HL-60 (cell line): ENCODE measurements at regions not wholly inside any gene's neighbourhood (a gene's known extent, or its start where the extent isn't known, plus 50 kb on each side); places are given as distances from the start of the nearest gene placed in this dataset.

ENCODE experiments used
- DNase-seq, 2 experiments: peaks; one replicate each; pipeline ENCODE4 v3.0.0-alpha.2; 2010 to 2020; ENCODE audit warnings: low read depth in 1 of 2, low spot score in 1 of 2
- H3K27ac ChIP-seq: fragments of 250-450 bp; sonication (Bioruptor Pico); replicated peaks from 2 replicates; pipeline ENCODE4 v1.5.1; 2020; ENCODE audit warnings: mild to moderate bottlenecking, moderate library complexity
- H3K27me3 ChIP-seq: fragments of 250-450 bp; sonication (Bioruptor Pico); 2 replicates; pipeline ENCODE4 v1.5.1; 2021; ENCODE audit warnings: mild to moderate bottlenecking, moderate library complexity; ENCODE audit not compliant: insufficient read depth, poor library complexity, severe bottlenecking
- H3K4me3 ChIP-seq: replicated peaks from 2 replicates; pipeline ENCODE4 v1.5.1; 2011; ENCODE audit warnings: mild to moderate bottlenecking, control low read depth, low read length; ENCODE audit not compliant: insufficient read depth
- GABPA ChIP-seq: IDR thresholded peaks from 2 replicates; pipeline ENCODE4 v1.6.1; 2012; ENCODE audit warnings: low read depth
- POLR2AphosphoS5 ChIP-seq: IDR thresholded peaks from 2 replicates; pipeline ENCODE4 v1.6.1; 2012; ENCODE audit warnings: low read depth
- SPI1 ChIP-seq: IDR thresholded peaks from 2 replicates; pipeline ENCODE4 v1.6.1; 2012; ENCODE audit warnings: low read depth, mild to moderate bottlenecking, borderline replicate concordance
- TF ChIP-seq, protein P1 (sequence below): IDR thresholded peaks from 2 replicates; pipeline ENCODE4 v1.6.1; 2012; ENCODE audit warnings: low read depth; ENCODE audit not compliant: insufficient replicate concordance
- TF ChIP-seq, protein P2 (sequence below): IDR thresholded peaks from one replicate; pipeline ENCODE4 v1.5.1; 2011; ENCODE audit warnings: low read length, control low read depth, inconsistent platforms; ENCODE audit not compliant: insufficient read depth

DNA sequence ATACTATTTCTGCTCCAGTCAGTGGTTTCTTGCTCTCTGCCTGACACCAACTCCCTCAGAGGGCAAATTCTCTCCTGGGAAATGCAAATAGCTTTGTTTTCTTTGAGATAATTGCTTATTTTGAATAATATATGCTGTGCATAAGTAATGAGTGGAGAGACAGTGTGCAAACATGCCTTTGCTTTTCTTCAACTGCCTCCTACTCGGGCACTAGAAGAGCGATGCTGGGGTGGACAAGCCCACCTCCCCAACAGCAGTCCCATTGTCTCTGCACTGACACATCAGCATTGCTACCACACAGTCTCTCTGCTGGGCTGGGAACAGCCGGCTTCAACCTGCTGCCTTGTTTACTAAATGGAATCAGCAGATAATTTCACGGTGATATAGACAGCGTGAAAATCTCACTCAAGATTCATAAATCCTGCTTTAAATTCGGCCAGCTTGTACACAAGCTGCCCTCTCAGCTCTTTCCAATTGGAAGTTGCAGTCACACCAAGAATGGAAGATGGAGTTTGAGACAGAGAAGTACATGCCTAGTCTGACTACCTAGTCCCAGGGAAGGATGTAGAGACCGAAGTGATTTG, 694.5 kb downstream of the TDRD15 start:
- Histone ChIP-seq H3K27me3 (no peaks in the 10 kb centered on the region), H3K27ac (no peak overlapping the region), H3K4me3 (no peak overlapping the region)
- no peak for DNase-seq
- TF ChIP-seq, protein P1, sequence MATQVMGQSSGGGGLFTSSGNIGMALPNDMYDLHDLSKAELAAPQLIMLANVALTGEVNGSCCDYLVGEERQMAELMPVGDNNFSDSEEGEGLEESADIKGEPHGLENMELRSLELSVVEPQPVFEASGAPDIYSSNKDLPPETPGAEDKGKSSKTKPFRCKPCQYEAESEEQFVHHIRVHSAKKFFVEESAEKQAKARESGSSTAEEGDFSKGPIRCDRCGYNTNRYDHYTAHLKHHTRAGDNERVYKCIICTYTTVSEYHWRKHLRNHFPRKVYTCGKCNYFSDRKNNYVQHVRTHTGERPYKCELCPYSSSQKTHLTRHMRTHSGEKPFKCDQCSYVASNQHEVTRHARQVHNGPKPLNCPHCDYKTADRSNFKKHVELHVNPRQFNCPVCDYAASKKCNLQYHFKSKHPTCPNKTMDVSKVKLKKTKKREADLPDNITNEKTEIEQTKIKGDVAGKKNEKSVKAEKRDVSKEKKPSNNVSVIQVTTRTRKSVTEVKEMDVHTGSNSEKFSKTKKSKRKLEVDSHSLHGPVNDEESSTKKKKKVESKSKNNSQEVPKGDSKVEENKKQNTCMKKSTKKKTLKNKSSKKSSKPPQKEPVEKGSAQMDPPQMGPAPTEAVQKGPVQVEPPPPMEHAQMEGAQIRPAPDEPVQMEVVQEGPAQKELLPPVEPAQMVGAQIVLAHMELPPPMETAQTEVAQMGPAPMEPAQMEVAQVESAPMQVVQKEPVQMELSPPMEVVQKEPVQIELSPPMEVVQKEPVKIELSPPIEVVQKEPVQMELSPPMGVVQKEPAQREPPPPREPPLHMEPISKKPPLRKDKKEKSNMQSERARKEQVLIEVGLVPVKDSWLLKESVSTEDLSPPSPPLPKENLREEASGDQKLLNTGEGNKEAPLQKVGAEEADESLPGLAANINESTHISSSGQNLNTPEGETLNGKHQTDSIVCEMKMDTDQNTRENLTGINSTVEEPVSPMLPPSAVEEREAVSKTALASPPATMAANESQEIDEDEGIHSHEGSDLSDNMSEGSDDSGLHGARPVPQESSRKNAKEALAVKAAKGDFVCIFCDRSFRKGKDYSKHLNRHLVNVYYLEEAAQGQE: no peak
- no peak for TF ChIP-seq POLR2AphosphoS5
- TF ChIP-seq, protein P2, sequence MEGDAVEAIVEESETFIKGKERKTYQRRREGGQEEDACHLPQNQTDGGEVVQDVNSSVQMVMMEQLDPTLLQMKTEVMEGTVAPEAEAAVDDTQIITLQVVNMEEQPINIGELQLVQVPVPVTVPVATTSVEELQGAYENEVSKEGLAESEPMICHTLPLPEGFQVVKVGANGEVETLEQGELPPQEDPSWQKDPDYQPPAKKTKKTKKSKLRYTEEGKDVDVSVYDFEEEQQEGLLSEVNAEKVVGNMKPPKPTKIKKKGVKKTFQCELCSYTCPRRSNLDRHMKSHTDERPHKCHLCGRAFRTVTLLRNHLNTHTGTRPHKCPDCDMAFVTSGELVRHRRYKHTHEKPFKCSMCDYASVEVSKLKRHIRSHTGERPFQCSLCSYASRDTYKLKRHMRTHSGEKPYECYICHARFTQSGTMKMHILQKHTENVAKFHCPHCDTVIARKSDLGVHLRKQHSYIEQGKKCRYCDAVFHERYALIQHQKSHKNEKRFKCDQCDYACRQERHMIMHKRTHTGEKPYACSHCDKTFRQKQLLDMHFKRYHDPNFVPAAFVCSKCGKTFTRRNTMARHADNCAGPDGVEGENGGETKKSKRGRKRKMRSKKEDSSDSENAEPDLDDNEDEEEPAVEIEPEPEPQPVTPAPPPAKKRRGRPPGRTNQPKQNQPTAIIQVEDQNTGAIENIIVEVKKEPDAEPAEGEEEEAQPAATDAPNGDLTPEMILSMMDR: no peak
- no peak for TF ChIP-seq SPI1
- TF ChIP-seq GABPA: no peak

DNA sequence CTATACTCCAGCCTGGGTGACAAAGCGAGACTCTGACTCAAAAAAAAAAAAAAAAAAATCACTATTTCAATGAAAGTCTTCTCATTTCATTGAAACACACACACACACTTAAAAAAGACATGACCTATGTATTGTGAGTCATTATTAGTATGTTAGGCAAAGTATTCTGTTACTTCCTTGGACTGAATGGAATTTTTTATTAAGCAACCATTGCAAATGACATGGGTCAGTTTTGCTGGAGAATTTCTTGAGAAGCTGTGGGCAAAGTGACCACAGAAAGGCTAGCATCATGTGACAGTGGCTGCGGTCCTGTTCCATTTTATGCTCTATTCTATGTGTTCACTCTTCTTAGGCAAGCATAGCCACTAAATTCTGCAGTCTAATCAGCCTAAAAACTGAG, 695.7 kb downstream of the TDRD15 start:
- Histone ChIP-seq H3K27me3 (no peaks in the 10 kb centered on the region), H3K27ac (no peak overlapping the region), H3K4me3 (no peak overlapping the region)
- TF ChIP-seq, protein P1: no peak
- TF ChIP-seq, protein P2: no peak
- TF ChIP-seq POLR2AphosphoS5 (no peak), GABPA (no peak), SPI1 (no peak)
- no peak for DNase-seq

DNA sequence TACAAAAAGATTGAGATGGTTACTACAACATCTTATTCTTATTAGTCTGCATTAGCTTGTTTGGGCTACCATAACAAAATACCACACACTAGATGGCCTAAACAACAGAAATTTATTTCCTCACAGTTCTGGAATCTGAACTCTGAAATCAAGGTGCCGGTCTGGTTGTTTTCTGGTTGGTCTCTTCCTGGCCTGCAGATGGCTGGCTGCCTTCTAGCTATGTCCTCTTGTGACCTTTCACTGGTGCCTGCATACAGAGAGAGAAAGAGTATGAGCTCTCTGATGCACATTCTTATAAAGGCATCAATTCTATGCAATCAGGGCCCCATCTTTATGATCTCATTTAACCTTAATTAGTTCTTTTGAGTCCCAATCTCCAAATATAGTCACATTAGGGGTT, 696.5 kb downstream of the TDRD15 start:
- TF ChIP-seq POLR2AphosphoS5: no peak
- TF ChIP-seq, protein P2: no peak
- TF ChIP-seq, protein P1: no peak
- no peak for TF ChIP-seq SPI1
- no peak for TF ChIP-seq GABPA
- H3K27me3 ChIP-seq: no peaks in the 10 kb centered on the region
- H3K27ac ChIP-seq: no peak overlapping the region
- H3K4me3 ChIP-seq: no peak overlapping the region
- no peak for DNase-seq
